NOMO-1 (cell line): ENCODE measurements at regions not wholly inside any gene's neighbourhood (a gene's known extent, or its start where the extent isn't known, plus 50 kb on each side); places are given as distances from the start of the nearest gene placed in this dataset.

Experiments
- DNase-seq, 2 experiments: peaks; one replicate each; lab custom pipeline; 2025; ENCODE audit not compliant: unreplicated experiment in 2 of 2; lab: John Stamatoyannopoulos, UW

GRCh38 chr15:70199124-70199482, 101.4 kb upstream of the TLE3 start:
- no peak for DNase-seq

GRCh38 chr15:70198441-70199123, 100.9 kb upstream of the TLE3 start:
- DNase-seq, result no peak

GRCh38 chr15:70197945-70198361, 100.2 kb upstream of the TLE3 start:
- no peak for DNase-seq

GRCh38 chr15:70197318-70197944, 99.7 kb upstream of the TLE3 start:
- DNase-seq, result no peak

DNA sequence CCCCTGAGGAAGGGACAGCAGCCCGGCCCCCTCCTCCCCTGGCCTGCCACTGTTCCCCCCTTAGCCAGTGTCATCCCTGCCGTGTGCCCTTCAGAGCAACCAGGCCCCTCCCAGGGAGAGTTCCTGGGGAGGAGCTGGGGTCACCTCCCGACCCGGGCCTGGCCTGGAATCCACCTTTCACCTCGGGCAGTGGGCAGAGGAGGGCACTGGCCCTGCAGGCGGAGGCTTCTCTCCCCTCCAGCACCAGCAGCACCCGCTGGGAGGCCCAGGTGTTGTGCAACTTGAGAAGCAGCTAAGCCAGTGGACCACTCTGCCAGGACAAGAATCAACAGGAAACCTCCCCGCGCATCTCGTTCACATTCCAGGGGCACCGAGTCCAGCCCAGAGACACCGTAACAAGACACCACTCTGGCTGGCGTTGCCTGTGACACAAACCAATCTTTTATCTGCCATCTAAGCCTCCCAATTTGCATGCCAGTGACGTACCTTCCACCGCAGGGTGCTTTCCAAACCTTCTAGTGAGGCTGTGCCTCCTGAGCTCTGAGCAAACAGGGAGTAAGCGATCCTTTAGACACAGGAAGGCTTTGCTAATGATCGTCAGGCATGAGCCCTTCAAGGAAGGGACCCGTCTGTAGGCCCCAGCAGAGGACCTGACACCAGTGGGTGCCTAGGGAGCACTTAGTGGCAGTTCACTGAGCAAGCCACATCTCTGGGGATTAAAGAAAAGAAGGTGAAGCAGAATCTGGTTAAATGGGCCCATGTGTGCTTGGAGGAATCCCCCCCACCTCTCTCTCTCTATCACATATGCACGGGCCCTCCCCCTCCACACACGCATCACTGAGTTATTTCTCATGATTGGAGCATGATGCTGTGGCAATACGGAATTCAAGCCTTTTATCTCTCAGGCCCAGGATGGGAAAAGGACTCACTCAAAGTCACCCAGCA, 98.9 kb upstream of the TLE3 start:
- DNase-seq, result no peak

- no peak for DNase-seq
Observed at GRCh38 chr15:70195587-70196305, 98.0 kb upstream of the TLE3 start.

GRCh38 chr15:70195171-70195570, 97.5 kb upstream of the TLE3 start:
- no peak for DNase-seq

DNA sequence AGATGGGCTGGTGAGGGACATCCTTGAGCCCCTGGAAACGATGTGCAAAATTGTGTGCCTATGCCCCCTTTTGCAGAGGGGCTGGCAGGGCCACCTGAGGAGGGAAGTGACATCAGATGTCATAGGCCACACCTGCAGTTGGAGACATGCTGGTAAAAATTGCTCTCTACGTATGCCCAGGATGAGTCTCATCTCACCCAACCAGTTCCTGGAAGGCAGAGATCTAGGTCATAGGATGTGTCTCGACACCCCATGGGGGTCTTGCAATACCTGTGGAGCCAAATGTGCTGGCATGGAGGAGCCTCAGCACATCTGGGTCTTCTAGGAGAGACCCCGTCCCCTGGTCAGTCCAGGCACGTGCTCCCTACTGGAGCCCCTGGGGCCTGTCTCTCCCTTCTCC, 96.5 kb upstream of the TLE3 start:
- no peak for DNase-seq

- DNase-seq, result no peak
Observed at GRCh38 chr15:70193734-70194133, 96.0 kb upstream of the TLE3 start.

DNA sequence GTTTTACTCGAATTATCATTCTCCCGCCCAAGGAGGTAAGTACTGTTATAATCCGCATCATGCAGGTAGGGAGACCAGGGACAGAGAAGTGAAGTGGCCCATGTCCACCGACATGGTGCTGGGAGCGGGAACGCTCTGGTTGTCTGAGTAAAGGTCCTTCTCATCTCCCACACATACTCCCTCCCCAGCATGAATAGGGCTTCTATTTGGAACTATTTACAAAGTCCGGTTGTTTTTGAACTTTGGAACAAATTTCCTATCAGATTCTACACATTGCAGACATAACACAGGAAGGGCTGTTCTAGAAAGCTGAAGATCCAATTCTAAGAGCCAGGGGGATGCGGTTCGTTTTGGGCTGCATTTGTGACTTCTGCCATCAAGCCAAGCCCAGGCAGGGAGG, 94.8 kb upstream of the TLE3 start:
- DNase-seq, result no peak

GRCh38 chr15:70192041-70192440, 94.3 kb upstream of the TLE3 start:
- no peak for DNase-seq

GRCh38 chr15:70190965-70191364, 93.2 kb upstream of the TLE3 start:
- no peak for DNase-seq

DNA sequence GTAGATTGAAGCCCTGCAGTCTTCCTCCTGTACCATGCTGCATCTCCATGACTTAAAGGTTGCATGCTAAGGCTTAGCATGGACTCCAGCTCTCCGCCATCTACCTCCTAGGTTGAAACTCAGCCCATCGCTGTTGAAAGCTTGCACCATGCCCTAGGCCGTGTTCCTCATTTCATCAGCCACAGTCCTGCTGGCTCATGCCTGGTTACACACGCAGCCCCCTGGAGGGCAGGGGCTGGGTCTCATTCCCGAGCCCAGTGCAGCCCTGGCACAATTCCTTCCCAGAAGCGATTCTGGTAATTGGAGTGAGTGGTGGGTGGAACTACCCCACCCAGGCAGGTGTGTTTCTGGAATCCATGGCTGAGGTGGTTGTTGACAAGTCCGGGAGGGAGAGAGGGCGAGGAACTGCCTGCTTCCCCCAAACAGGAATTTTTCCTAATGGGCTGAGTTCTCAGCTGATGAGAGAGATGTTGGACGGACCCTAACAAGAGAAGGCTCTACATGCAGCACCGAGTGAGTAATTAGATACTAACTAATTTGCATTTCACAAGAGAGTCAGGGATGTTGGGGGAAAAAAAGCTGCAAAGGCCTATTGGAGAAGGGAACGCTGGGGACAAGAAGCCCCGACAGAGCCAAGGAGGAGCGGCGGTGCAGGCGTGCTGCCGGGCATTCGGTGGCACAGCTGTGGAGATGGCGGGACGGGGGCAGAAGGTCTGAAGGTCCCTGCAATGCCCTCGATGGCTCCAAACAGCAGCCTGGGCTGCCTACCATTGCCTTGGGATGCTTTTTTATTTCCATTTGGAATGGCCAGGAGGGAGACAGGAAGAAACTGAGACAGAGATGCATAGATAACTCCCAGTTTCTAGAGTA, 92.3 kb upstream of the TLE3 start:
- DNase-seq, result no peak

GRCh38 chr15:70188286-70188685, 90.6 kb upstream of the TLE3 start:
- no peak for DNase-seq

GRCh38 chr15:70187331-70187730, 89.6 kb upstream of the TLE3 start:
- no peak for DNase-seq

DNA sequence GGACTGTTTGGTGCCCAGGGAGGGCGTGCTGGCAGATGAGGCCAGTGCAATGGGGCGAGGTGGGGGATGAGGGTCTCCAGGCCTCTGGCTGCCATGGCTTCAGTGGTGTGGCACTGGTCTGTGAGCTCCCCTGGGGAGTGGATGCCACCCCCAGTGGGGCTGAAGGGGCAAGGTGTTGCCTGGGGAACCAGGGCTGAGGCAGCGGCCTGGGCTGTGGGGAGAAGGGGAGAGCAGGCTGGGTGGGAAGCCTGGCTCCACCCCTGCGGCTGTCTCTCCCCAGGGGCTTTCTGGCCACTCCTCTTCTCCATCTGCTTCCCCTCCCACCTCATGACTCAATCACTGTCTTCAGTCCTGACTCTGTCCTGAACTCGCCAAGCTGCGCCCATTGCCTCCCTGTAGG, 88.4 kb upstream of the TLE3 start:
- DNase-seq, result no peak

DNA sequence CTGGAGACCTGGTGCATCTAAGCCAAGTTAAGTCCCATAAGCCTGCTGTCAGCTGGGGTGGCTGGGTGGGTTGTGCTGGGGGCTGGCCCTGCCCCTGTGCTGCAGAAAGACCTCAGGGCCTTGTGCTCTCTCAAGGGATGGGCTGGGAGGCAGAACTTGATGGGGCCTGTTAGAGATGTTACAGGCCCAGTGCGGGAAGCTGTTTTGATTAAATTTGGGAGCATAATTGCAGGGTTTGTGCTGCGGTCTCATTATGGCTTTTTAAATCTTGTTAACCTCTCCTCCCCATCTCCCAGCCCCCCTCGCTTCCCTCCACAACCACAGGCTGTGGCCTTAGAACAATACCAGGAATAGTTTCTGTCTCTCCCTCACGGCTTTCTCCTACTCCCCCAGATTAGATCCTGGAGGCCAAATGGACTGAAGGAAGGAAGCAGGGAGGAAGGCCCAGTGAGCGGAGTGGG, 87.6 kb upstream of the TLE3 start:
- no peak for DNase-seq

DNA sequence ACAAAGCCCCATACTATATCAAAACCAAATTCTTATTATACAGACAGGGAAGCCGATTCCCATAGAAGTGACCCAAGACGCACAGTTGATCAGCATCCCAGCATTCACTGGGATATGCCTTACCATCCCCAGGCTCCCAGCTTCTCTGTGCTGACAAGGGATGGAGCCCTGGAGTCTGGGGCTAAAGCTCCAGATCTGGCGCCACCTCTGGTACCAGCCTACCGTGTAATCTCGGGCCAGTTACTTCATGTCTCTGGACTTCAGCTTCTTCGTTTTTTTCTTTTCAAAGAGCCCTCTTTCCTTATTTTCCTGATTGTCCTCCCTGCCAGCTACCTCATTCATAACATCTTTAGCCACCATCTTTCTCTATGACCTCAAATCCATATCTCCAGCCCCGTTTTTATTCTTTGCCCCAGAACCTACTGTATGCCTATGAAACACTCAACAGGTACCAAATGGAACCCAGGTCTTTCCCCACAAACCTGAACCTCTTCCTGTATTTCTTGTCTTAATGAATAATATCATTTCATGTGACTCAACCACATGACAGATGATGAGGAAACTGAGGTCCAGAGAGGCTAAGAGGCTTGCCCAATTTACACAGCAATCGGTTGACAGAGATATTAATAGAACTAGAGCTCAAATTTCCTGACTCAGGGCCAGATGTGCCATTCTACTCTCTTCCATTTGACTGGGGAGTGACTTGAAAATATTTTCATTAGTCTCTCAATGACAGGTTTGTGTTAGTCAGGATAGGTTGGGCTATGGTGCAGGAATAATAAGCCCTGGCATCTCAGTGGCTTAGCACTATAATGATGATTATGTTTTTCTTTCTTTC, 85.4 kb upstream of the TLE3 start:
- no peak for DNase-seq

DNA sequence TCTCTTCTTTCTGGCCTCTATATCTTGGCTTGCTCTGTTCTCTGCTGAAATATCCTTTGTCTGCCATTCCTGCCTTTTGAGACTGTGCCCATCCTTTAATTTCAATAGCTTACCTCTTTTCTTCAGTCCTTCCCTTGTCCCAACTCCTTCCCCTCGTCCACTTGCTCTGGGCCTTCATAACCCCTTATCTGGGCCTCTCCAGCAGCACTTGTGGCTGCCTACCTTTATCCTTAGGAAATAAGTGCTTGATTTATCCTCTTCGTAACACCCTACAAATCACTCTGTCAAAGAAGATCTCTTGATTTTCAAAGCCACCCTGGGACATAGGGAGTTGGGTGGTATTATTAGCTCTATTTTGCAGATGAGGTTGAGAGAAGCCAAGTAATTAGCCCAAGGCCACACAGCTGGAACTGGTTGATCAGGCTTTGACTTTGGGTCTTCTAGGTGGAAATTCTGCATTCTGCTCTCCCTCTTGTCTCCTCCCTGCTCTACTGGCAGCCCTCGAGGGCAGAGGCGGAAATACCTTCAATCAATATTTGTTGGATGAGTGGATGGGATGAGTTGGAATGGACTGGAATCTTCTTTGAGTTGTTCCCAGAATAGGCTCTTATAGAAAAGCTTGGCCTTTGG, 84.0 kb upstream of the TLE3 start:
- DNase-seq, result no peak
